Germinal center (tissue), 1 donor: ENCODE measurements at regions not wholly inside any gene's neighbourhood (a gene's known extent, or its start where the extent isn't known, plus 50 kb on each side); places are given as distances from the start of the nearest gene placed in this dataset.

ENCODE experiments used
- DNase-seq: peaks from one replicate; pipeline ENCODE4 v3.0.0; 2012; ENCODE audit warnings: mixed read lengths, low spot score

- DNase-seq, result no peak
These were observed 65.8 kb downstream of the SALL1 start for GRCh38 chr16:51085271-51085670.

DNA sequence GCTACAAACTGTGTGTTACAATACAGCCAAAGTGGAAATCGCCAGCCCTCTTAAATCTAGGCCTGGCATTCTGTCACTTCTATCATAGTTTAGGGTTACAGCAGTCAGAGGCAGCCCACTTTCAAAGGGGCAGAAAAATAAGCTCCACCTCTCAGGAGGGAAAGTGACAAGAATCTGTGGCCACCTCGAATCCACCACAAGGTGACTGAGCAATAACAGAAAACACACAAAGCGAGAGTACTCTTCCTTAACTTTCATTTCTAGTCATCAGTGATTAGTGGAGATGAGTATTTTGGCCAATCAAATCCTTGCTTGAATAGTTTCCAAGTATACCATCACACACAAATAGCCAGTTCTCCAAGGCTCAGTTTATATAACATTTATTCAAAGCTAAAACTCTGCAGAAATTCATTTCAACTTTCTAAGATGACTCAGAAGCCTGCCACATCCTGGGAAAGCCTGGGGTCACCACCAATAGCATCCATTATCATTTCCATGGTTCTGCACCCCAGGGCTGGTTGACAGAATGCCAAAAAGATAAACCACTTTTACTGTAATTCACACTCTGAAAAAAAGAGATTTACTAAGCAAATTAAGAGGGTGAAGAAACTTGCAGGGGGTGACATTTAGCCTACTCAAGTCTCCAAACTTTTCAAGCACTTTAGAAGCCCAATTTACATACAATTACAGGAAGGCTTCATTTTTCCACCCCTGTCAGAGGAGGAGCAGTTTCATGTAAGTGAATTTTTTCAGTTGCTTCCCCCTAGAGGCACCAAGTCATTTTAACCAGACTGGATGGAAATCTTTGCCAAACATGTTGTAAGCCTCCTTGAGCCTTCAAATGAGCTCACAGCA, 66.8 kb downstream of the SALL1 start:
- no peak for DNase-seq

GRCh38 chr16:51072591-51072990, 78.5 kb downstream of the SALL1 start:
- no peak for DNase-seq

GRCh38 chr16:51071326-51071725, 79.7 kb downstream of the SALL1 start:
- no peak for DNase-seq

GRCh38 chr16:51067352-51067751, 83.7 kb downstream of the SALL1 start:
- no peak for DNase-seq

GRCh38 chr16:51062039-51062438, 89.0 kb downstream of the SALL1 start:
- DNase-seq, result no peak

DNA sequence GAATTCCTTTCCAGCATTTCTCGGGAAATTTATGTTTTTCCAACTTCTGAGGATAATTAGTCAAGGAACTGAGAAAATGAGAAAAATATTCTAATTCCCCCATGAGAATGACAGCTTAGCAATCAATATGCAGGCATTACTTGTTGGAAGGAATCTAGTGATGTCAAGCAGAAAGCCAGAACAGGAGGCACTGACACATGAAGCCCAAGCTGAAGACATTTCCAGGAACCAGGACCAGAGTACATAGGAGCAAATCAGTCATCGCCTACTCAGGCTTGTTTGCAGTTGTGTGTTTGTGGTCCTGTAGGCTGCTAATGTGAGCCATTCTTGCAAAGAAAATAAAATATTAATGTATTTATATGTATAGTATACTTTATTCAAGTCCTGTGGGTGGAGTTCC, 89.7 kb downstream of the SALL1 start:
- DNase-seq, result no peak

DNA sequence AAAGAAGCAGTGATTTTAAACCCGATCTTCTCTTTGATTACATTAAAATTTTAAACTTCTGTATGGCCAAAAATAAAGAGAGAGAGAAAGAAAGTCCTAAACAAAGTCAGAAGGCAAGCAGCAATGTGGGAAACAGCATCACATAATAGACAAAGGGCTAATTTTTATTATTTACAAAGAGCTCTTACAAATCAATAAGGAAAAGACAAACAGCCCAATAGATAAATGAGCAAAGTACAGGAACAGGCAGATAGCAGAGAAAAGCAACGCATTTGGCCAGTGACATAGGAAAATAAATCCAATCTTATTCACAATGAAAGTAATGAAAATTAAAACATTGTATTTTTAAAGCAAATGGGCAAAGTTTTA, 93.1 kb downstream of the SALL1 start:
- no peak for DNase-seq

DNA sequence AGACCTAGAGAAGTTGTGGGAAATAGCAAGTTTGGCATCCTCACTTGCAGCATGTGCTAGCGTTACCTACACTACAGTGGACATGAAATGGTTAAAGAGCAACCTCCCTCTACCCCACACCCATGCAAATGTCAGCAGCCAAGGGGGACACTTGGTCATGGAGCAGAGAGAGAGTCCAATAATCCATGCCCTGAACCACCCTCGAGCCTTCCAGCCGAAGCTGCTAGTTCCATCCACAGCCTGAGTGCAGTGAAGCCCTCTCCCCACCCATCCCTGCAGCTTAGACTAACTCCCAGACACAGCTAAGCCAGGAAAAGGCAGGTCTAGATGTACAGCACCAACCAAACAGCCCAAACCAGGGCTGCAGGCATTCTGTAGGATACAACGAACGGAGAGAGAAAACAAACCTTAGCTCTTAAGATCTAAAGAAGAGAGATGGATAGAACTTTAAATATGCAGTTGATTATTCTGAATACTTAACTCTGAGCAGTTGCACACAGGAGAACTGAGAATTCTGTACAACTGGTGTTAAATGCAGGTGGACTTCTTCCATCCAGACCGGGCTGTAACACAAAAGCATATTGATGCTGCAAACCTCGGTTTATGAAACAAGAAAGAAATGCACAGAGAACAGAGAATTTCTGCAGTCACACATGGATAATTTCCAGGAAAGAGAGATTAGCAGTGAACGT, 93.8 kb downstream of the SALL1 start:
- DNase-seq, result no peak

DNA sequence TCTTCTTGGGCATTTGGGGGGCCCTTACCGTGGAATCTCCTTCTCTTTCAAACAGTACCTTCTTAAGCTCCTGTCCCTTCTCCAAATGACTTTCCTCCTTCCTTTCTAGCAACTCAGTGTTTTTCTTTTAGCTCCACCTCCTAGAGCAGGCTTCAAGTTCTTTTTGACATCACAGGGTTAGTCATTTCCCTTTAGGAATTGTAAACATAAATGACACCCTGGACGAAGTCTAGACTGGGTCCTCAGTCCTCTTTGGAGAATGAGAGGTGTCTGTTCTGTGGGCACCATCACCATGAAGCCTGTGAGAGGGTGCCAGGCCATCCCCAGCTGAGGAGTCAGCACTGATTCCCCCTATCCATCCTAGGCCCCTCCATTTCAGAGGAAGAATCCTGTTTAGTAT, 94.7 kb downstream of the SALL1 start:
- no peak for DNase-seq

DNA sequence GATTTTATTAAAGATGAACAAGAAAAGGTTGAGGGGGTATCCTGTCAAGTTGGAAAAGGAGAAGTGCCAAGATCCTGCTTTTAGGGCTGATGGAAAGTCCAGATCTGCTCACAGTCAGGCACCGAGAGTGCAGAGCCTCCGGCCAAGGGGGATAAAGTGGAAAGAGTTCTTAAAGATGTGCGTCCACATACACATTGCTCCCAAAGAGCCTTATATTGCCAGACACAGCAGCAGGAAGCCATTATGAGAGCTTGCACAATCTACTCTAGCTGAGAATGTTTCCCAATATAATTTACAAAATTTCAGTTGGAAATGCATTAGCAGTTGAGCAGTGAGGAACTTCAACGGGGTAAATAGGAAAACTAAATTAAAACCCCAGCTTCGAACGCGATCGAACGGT, 95.6 kb downstream of the SALL1 start:
- no peak for DNase-seq

GRCh38 chr16:51053775-51054174, 97.3 kb downstream of the SALL1 start:
- DNase-seq, result no peak

- DNase-seq, result no peak
These were observed 99.4 kb downstream of the SALL1 start for GRCh38 chr16:51051671-51052070.

DNA sequence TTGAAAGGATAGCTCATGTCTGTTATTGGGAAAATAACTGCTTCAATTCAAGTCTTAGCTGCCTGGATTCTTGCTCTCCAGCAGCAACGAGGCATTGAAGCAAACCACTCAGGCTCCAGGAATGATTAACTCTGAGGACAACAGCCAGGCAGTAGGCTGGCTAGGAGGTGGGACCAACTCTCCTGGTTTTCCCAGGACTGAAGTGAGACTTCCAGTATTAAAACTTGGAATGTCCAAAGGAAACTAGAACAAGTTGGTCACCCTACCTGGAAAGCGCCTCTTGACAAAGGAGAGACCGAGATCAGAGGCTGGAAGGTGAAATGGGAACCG, 100.7 kb downstream of the SALL1 start:
- DNase-seq, result no peak

GRCh38 chr16:51049678-51050376, 101.2 kb downstream of the SALL1 start:
- DNase-seq, result no peak

GRCh38 chr16:51049276-51049675, 101.8 kb downstream of the SALL1 start:
- DNase-seq, result no peak

- no peak for DNase-seq
These were observed 102.5 kb downstream of the SALL1 start for GRCh38 chr16:51048544-51048943.

DNA sequence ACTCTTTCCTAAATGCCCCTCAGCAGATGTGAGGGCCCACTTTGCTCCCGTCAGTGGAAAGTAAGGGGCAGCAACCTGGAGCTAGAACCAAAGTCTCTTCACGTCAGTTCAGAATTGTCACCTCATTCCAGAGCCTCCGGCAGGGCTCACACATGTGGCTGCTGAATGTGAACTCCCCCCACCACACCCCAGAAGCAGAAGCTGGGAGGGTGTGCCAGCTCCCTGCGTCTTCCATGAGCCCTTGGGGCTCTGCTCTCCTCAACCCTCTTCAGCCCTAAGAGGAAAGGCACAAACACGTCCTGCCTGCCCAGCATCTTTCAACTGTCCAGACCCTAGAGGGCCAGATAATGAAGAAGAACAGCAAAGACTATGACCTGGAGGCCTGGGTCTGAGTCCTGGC, 105.3 kb downstream of the SALL1 start:
- DNase-seq, result no peak

- DNase-seq, result no peak
These were observed 105.9 kb downstream of the SALL1 start for GRCh38 chr16:51045186-51045585.

- no peak for DNase-seq
These were observed 109.5 kb downstream of the SALL1 start for GRCh38 chr16:51041546-51041945.

DNA sequence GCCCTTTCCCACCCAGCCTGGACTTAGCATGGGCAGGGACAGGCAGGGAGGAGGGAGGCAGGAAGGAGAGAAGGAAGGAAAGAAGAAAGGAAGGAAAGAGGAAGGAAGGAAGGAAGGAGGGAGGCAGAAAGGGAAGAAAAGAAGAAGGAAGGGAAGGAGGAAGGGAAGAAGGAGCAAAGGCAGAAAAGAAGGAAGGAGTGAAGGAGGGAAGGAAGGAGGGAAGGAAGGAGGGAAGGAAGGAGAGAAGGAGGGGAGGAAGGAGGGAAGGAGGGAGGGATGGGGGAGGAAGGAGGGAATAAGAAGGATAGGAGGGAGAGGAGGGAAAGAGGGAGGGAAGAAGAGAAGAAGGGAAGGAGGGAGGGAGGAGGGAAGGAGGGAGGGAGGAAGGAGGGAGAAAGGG, 110.4 kb downstream of the SALL1 start:
- DNase-seq, result no peak

- DNase-seq, result no peak
These were observed 111.3 kb downstream of the SALL1 start for GRCh38 chr16:51039638-51040331.

GRCh38 chr16:51035711-51036110, 115.4 kb downstream of the SALL1 start:
- no peak for DNase-seq
